HPDE6-E6E7 (cell line): ENCODE measurements at regions not wholly inside any gene's neighbourhood (a gene's known extent, or its start where the extent isn't known, plus 50 kb on each side); places are given as distances from the start of the nearest gene placed in this dataset.
"Not testable (repeated sequence)": the region's sequence is repeated elsewhere in the genome, so short reads cannot be mapped to it uniquely, and the experiment has no call there.

ENCODE experiments used
- DNase-seq: peaks from one replicate; pipeline ENCODE4 v3.0.0; 2011; ENCODE audit warnings: missing footprints; ENCODE audit errors: extremely low spot score

- DNase-seq, result no peak
Observed at GRCh38 chr6:137399881-137400443, 94.2 kb downstream of the OLIG3 start.

GRCh38 chr6:137395316-137395715 lies 98.9 kb downstream of the OLIG3 start:
- no peak for DNase-seq

DNA sequence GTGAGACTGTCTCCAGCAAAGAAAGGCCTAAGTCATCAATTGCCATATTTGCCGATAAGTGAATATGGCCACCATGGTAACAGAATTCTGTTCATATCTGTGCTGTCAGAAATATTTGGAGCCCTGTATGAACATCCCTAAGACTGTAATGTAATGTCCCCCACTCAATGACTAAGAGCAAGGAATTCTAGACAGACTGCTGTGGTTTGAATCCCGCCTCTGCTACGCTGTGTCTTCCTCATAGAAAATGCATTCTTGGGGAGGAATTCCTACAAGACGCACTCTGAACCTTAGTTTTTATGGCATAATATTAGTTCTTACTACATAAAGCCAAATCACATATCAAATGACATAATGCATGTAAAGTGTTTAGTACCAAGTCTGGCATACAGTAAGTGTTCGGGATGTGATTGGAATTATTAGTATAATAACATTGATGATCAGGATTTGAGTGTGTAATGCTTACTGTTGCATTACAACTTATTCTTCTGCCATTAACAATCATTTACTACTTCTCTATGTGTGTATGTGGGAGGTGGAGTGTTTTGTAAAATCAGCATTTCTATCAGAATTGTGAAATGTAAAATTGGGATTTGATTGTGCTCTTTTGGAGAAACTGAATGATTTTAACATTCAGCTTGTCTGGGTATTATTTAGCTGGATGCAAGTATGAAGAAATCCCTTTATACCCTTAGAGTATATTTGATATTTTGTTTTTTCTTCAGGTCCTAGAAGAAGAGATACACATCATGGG lies 103.0 kb downstream of the OLIG3 start:
- no peak for DNase-seq

DNA sequence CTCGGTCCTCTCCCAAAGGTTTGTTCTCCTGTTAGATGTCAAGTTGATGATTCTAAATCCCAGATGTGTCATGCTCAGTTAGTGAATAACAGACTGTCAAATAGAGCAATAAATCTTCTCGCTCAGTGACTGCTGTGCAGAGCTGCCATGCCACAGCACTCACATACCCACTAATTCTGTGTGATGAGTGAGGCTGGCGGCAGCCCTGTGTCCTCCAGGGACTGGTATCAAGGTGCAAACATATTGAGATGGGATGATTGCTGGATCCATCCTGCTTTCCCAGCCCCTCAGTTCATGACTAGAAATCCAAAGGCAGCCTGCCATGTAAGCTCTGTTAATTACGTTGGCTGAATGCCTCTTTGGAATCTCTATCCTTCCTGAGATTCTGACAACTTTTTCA lies 103.9 kb downstream of the OLIG3 start:
- no peak for DNase-seq

GRCh38 chr6:137389150-137389704 lies 105.0 kb downstream of the OLIG3 start:
- DNase-seq, result peak; percentile 13

DNA sequence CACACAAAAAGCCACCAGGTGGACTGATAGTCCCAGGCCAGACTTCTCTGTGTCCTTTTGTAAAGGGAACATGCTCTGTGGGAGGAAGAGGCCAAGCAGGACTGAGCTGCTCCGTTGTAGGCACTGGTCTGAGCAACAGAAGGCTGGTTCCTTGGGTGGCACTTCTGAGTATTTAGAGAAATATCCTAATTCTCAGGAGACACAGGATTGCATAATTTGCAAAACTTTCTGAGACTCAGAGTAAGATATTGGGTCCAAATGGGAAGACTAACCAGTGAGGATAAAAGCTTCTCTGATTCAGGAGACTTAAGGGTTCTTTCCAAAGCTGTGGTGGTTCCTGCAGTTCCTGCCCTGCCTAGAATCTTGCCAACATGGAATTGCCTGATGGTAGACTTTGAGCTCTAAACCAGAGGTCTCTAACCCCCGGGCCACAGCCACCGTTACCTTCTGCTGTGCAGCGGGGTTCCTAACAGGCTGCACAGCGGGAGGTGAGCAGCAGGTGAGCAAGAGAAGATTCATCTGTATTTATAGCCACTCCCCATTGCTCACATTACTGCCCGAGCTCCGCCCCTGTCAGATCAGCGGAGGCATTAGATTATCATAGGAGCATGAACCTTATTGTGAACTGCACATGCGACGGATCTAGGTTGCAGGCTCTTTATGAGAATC lies 107.0 kb downstream of the OLIG3 start:
- no peak for DNase-seq

- DNase-seq, result not testable (repeated sequence)
Observed at GRCh38 chr6:137383287-137383686, 110.9 kb downstream of the OLIG3 start.

DNA sequence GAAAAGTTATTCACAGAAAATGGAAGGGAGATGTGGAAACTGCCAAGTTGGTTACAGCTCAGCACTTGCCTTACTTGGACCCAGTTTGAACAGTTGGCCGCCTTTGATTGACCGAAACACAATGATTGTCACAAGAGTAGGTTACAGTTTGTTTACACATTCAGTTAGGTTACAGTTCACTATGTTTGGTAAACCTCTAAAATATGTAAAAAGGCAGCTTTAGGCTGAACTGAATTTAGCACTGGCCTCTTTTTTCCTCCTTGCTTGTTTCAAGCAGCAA lies 116.2 kb downstream of the OLIG3 start:
- no peak for DNase-seq

- no peak for DNase-seq
Observed at GRCh38 chr6:137373296-137373695, 120.9 kb downstream of the OLIG3 start.

DNA sequence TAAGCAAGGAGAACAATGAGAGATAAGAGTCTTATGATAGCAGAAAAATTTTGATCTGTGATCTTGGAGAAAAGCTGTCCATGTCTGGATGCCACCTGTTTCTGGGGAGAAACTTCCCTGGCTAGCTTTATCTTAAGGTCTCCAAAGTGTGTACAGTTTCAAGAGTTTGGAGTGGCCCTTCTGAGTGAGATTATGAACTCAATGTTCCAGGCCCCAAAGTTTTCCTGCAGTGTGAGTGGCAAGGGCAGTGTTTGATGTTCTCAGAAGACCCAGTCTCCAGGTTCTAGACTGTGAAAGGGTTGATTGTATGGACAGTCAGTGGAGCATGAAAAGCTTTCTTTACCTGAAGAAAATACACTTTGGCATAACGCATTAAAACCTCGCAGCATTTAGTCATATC lies 121.7 kb downstream of the OLIG3 start:
- DNase-seq, result no peak

GRCh38 chr6:137371634-137372016 lies 122.6 kb downstream of the OLIG3 start:
- no peak for DNase-seq

GRCh38 chr6:137370871-137371633 lies 123.1 kb downstream of the OLIG3 start:
- DNase-seq, result no peak

- no peak for DNase-seq
Observed at GRCh38 chr6:137369136-137369535, 125.1 kb downstream of the OLIG3 start.

DNA sequence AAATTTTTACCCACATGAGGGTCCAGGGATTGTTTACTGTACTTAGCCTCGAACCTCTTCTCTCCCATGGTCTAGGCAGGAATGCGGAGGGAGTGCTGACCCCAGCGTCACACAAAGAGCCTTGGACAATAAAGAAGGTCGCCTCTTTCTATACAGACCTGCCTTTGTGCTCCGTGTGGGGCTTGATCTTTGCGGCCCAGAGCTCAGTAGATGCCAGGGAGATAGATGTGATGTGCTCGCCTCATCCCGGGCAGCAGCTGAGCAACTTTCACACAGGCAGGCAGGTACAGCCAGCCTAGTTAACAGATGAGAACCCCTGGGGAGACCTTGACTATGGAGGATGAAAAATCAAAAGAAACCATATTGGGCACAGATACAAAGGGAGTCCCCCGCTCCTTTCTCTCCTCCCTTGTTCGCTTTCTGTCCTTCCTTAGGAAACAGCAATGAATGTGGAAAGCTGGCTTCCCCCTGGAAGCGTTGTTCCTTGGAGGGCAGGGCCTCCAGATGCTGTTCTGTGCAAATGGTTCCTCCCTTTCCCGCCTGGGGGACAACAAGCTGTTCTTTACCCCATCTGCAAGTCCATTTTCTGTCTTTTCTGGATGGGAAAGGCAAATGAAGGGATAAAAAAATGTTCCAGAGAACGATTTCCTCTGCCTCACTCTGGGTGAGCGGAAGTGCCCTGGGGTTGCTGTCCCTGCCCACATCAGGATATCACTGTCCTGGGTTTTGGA lies 128.3 kb downstream of the OLIG3 start:
- DNase-seq, result no peak

GRCh38 chr6:137363805-137364138 lies 130.4 kb downstream of the OLIG3 start:
- no peak for DNase-seq

DNA sequence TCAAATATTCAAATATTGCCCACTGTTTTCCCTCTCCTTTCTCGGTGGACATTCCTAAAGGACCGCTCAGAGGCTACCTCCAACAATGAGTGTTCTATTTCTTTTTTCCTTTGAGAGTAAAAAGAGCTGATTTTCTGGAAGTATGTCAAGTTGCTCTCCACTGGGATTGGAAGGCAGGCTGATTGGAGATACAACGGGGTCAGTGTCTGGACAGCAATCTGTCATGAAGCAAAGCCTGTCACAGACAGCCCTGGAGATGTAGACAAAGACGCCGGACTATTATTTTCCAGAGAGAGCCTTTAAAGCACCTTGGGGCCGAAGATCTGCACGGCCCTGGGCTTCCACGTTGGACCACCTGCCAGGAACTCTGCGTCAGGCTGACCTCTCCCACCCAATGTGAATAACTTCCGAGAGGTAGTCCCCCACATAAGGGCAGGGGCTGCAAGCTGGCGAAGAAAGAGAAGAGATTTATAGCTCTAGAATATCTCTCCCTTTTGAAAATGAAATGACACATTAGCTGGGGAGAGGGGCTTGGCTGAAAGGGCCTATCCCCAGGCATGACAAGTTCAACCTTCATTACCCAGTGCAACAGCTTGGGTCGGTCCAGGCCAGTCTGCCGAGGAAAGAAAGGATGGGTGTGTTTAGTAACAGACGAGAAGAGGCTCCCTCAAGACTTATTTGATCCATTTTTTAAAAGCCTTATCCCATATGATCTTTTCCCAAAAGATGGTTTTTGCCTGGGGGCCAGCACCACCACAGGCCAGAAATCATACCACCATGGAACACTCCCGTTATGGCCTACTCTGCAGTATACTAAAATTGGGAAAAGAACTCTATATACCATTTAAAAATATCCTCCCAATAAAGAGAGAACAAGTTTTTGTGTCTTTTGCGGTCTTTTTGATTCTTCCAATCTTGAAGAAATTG lies 131.1 kb downstream of the OLIG3 start:
- DNase-seq, result no peak

DNA sequence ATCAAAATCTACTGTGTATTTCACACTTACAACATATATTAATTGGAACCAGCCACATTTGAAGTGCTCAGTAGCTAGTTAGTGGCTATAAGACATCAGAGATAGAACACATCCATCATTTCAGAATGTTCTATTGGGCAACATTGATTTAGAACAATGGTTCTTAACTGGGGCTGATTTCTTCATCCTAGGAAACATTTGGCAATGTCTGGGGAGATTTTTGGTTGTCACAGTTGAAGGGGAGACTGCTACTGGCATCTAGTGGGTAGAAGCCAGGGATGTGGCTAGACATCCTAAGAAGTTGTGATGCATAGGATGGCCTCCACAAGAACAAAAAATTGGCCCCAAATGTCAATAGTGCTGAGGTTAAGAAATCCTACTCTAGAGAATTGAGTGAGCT lies 132.5 kb downstream of the OLIG3 start:
- no peak for DNase-seq

DNA sequence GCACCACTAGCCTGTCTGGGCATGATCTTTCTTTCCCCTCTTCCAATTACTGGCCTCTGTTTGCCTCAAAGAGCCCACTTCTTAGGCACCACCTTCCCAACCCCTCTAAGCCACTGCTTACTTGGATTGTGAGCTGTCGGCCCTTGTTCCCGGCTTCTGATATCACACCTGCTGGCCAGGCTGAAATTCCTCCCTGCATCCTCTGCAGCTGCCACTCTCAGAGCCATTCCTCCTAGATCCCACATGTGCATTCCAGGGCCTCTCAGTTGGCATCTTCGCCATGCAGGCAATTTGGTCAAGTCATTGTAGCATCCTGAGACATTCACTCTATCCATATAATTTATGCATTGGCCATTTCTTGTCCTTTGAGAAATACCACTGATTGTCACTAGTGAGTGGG lies 135.9 kb downstream of the OLIG3 start:
- no peak for DNase-seq

DNA sequence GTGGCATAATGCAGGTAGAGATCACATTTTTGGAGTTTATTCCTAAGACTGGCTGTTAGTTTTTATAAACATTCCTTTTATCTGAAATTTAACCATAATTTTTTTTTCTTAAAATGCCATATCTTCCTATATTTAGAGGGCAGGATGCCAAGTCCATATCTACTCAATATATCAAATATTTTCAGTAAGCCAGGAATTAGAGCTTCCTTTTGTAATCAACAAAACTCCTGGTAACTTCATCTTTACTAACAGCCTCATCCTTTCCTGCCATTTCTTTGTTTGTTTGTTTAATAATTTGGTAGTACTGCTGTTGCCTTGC lies 136.3 kb downstream of the OLIG3 start:
- DNase-seq, result no peak

DNA sequence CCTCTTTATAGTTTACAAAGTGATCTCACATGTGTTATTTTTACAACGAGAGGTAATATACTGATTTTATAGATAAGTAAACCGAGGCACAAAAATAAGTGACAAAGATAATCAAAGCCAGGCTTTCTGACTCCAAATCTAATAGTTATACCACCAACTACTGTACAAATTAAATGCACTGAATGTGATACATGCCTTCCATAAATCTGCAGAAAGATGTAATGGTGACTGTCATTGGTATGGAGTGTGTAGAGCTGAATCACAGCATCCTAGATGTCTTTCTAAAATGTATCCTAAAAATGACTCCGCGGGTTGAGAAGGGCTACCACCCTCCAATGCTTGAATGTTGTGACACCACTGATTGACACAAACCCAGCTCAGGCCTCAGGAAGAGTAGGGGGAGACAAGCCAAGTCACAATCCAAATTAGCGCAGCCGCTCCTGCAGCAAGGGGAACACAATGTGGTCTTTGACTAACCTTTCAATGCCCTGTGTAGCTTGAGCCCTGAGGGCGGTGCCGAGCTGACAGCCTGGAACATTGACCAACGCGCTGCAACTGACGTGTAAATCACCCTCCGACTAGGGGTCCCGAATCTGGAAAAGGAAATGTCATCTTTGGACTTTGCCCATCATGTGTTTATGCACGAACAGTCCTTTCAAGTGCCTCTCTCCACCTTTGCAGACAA lies 136.8 kb downstream of the OLIG3 start:
- DNase-seq, result no peak
